SK-N-SH treated with all-trans-retinoic acid at 6 μM for 48 hours (cell line): ENCODE measurements at regions not wholly inside any gene's neighbourhood (a gene's known extent, or its start where the extent isn't known, plus 50 kb on each side); places are given as distances from the start of the nearest gene placed in this dataset.

Experiments
- CREB5 ChIP-seq: fragments of 250-450 bp; sonication (Bioruptor Pico); IDR thresholded peaks from 2 replicates; pipeline ENCODE4 v1.5.1; 2020; ENCODE audit warnings: low read depth, mild to moderate bottlenecking, moderate library complexity
- CSRNP3 ChIP-seq: fragments of 250-450 bp; sonication (Bioruptor Pico); IDR thresholded peaks from 2 replicates; pipeline ENCODE4 v1.5.1; 2021; ENCODE audit warnings: mild to moderate bottlenecking, moderate library complexity
- ISL1 ChIP-seq: fragments of 250-450 bp; sonication (Bioruptor Pico); IDR thresholded peaks from 2 replicates; pipeline ENCODE4 v2.1.2; 2022; ENCODE audit warnings: mild to moderate bottlenecking, moderate library complexity
- PPARA ChIP-seq: fragments of 250-450 bp; sonication (Bioruptor Pico); IDR thresholded peaks from 2 replicates; pipeline ENCODE4 v1.5.0; 2020; ENCODE audit warnings: mild to moderate bottlenecking, borderline replicate concordance
- RARB ChIP-seq: fragments of 250-450 bp; sonication (Bioruptor Pico); IDR thresholded peaks from 2 replicates; pipeline ENCODE4 v1.8.0; 2021; ENCODE audit warnings: mild to moderate bottlenecking, moderate library complexity
- SNAI2 ChIP-seq: fragments of 250-450 bp; sonication (Bioruptor Pico); IDR thresholded peaks from 2 replicates; pipeline ENCODE4 v1.5.0; 2020; ENCODE audit warnings: mild to moderate bottlenecking, moderate library complexity
- TOX ChIP-seq: fragments of 250-450 bp; sonication (Bioruptor Pico); IDR thresholded peaks from 2 replicates; pipeline ENCODE4 v1.8.0; 2021; ENCODE audit warnings: mild to moderate bottlenecking, moderate library complexity, borderline replicate concordance
- ZC3H10 ChIP-seq: fragments of 250-450 bp; sonication (Bioruptor Pico); IDR thresholded peaks from 2 replicates; pipeline ENCODE4 v1.5.1; 2021; ENCODE audit warnings: mild to moderate bottlenecking, moderate library complexity
- ZFP3 ChIP-seq: fragments of 250-450 bp; sonication (Bioruptor Pico); IDR thresholded peaks from 2 replicates; pipeline ENCODE4 v1.5.0; 2020; ENCODE audit warnings: mild to moderate bottlenecking, moderate library complexity
- ZNF565 ChIP-seq: fragments of 450-650 bp; formaldehyde crosslinking; conservative IDR thresholded peaks from 2 replicates; pipeline ENCODE4 v1.5.0; 2020; ENCODE audit warnings: low read depth, mild to moderate bottlenecking, moderate library complexity
- TF ChIP-seq, protein P1 (sequence below): fragments of 250-450 bp; sonication (Bioruptor Pico); IDR thresholded peaks from 2 replicates; pipeline ENCODE4 v1.8.0; 2020; ENCODE audit warnings: mild to moderate bottlenecking, moderate library complexity, borderline replicate concordance
- TF ChIP-seq, protein P2 (sequence below): fragments of 250-450 bp; sonication (Bioruptor Pico); IDR thresholded peaks from 2 replicates; pipeline ENCODE4 v1.8.0; 2021; ENCODE audit warnings: low read depth, mild to moderate bottlenecking, moderate library complexity, borderline replicate concordance

- TF ChIP-seq ZC3H10 (CRISPR knock-in tag) (no peak), ISL1 (CRISPR knock-in tag) (no peak), PPARA (CRISPR knock-in tag) (no peak), CREB5 (CRISPR knock-in tag) (no peak), RARB (CRISPR knock-in tag) (no peak), ZNF565 (CRISPR knock-in tag) (no peak), ZFP3 (no peak), SNAI2 (CRISPR knock-in tag) (no peak), TOX (CRISPR knock-in tag) (no peak), CSRNP3 (no peak)
- TF ChIP-seq, protein P1, sequence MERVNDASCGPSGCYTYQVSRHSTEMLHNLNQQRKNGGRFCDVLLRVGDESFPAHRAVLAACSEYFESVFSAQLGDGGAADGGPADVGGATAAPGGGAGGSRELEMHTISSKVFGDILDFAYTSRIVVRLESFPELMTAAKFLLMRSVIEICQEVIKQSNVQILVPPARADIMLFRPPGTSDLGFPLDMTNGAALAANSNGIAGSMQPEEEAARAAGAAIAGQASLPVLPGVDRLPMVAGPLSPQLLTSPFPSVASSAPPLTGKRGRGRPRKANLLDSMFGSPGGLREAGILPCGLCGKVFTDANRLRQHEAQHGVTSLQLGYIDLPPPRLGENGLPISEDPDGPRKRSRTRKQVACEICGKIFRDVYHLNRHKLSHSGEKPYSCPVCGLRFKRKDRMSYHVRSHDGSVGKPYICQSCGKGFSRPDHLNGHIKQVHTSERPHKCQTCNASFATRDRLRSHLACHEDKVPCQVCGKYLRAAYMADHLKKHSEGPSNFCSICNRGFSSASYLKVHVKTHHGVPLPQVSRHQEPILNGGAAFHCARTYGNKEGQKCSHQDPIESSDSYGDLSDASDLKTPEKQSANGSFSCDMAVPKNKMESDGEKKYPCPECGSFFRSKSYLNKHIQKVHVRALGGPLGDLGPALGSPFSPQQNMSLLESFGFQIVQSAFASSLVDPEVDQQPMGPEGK (CRISPR knock-in tag), result no peak
- TF ChIP-seq, protein P2, sequence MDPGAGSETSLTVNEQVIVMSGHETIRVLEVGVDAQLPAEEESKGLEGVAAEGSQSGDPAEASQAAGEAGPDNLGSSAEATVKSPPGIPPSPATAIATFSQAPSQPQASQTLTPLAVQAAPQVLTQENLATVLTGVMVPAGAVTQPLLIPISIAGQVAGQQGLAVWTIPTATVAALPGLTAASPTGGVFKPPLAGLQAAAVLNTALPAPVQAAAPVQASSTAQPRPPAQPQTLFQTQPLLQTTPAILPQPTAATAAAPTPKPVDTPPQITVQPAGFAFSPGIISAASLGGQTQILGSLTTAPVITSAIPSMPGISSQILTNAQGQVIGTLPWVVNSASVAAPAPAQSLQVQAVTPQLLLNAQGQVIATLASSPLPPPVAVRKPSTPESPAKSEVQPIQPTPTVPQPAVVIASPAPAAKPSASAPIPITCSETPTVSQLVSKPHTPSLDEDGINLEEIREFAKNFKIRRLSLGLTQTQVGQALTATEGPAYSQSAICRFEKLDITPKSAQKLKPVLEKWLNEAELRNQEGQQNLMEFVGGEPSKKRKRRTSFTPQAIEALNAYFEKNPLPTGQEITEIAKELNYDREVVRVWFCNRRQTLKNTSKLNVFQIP (CRISPR knock-in tag), result no peak
Measured at GRCh38 chr4:72857787-72858186, 211.7 kb downstream of the COX18 start.
